Epidermal melanocyte (primary cell): ENCODE measurements at regions not wholly inside any gene's neighbourhood (a gene's known extent, or its start where the extent isn't known, plus 50 kb on each side); places are given as distances from the start of the nearest gene placed in this dataset.
"Not testable (repeated sequence)": the region's sequence is repeated elsewhere in the genome, so short reads cannot be mapped to it uniquely, and the experiment has no call there.

ENCODE experiments used
- DNase-seq: peaks from one replicate; pipeline ENCODE4 v3.0.0; 2011; ENCODE audit warnings: low spot score; ENCODE audit not compliant: insufficient read length

DNA sequence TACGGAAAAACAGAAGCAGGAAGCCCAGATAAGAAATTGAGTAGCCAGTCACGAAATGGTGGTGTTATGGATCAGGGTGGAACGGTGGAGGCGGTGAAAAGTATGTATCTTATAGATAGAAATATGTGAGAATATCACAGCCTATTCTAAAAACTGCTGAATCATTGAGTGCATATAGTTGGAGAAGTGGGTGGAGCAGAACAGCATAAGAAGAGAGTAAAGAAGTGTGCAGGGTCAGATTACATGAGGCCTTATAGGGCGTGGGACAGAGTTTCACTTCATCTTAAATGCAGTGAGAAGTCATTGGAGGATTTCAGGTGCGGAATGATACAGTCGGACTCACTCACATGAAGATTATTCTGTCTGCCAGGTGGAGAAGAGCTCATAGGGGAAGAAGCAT, 293.1 kb downstream of the TRIML1 start:
- DNase-seq: no peak

- no peak for DNase-seq
Measured at GRCh38 chr4:188433741-188434315, 294.6 kb downstream of the TRIML1 start.

GRCh38 chr4:188434643-188435042, 295.4 kb downstream of the TRIML1 start:
- no peak for DNase-seq

DNA sequence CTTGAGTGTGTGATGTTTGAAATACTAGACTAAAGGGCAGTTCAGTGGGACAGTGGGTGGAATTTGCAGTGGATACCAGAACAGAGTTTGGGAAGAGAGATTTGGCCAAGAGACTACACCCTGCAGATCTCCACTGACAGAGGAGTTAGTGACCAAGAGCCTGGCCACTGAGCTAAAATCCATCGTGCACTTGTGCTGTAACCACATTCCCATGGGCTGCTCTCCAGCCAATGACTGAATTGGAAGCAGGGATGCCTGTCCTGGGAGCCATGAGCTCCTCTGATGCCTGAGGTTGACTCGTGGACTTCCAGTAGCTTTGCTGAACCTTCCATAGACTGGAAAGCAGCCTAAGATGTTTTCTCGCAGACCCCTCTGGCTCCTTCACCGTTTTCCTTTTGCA, 296.1 kb downstream of the TRIML1 start:
- no peak for DNase-seq

- no peak for DNase-seq
Measured at GRCh38 chr4:188437535-188437934, 298.3 kb downstream of the TRIML1 start.

DNA sequence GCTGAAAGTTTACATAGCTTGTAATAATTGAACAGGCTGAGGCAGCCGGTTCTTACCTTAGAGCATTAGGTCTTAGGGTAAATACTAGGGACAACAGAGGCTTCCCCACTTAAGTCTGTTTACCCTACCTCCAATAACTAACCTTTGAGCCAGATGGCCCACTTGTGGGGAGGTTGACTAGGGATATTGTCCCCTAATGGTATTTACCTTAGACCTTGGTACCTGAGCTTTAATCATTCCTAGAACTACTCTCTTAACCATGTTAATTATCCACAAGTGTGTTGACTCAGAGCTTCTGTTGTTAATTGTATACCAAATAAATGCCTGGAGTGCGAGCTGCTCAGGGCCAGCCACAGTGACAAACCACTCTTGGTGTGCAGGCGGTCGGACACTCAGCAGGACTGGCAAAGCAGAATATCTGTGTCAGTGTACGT, 299.2 kb downstream of the TRIML1 start:
- not testable (repeated sequence) for DNase-seq

DNA sequence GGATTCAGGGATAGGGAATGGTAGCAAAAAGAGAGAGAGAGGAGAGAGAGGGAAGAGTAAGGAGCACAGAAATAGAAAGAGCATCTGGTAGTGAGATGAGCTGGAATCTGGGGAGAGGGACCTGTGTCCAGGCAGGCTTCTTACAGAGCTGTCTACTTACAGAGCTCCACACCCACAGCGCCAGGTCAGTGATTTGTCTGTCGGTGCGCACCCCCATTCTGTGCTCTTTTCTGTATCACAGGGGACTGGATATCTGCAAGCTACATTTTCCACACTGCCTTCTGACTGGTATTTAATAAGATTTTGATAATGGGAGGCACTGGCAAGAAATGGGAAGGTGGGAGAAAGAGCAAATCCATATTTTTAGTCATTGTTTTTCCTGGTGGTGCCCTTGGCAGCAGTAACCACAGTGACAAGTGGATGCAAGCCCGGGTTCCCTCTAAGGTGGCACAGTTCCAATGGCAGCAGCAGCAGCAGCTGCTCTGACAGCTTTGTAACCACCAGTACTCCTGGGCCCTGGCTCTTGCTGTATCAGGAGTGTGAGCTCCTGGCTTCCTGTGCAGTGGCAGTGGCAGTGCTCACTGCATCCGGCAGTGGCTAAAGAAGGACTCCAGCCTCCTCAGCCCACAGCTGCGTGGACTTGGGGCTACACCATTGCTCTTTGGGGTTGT, 300.5 kb downstream of the TRIML1 start:
- no peak for DNase-seq

DNA sequence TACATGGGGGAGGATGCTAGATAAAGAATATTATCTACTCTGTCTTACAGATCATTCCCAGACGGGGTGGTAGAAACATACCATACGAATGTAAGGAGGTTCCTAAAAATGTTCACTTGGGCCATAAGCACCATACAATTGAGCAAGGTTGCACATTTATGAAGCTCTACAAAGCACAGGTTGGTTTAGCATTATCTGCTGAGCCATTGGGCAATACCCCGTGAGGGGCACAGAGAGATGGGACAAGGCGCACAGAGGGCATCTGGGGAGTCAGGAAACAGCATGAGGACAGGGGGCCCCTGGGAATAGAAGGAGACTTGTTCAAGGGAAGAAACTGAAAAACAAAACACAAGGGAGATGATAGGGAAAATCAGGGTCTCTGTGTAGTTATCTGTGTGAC, 305.3 kb downstream of the TRIML1 start:
- no peak for DNase-seq

DNA sequence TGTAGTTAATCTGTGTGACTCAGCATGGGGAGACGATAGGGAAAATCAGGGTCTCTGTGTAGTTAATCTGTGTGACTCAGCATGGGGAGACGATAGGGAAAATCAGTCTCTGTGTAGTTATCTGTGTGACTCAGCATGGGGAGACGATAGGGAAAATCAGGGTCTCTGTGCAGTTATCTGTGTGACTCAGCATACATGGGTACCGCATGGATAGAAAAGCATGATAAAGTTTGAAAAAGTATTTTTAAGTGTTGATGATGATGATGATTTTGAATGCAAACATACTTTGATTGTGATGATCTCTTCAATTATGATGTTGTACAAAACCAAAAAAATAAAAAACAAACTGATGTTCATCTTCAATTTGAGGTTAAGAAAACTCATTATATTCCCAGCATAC, 309.8 kb downstream of the TRIML1 start:
- not testable (repeated sequence) for DNase-seq

DNA sequence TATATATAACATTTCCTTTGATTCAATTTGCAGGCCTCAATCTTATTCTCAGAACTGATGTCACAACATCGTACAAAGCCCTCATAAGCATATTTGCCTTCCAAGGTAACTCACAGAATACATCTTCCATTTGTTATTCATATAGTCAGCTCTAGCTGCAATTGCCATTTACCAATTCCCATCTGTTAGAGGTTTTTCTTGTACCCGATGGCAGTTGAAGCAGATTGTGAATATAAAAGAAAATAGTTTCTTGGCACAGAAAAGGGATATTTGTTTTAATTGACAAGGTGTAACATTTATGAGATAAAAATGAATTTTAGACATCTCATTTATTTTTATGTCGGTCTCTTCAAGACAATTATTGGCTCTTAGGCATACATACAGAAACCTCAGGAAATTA, 311.3 kb downstream of the TRIML1 start:
- DNase-seq: no peak

- no peak for DNase-seq
Measured at GRCh38 chr4:188452097-188452496, 312.9 kb downstream of the TRIML1 start.

DNA sequence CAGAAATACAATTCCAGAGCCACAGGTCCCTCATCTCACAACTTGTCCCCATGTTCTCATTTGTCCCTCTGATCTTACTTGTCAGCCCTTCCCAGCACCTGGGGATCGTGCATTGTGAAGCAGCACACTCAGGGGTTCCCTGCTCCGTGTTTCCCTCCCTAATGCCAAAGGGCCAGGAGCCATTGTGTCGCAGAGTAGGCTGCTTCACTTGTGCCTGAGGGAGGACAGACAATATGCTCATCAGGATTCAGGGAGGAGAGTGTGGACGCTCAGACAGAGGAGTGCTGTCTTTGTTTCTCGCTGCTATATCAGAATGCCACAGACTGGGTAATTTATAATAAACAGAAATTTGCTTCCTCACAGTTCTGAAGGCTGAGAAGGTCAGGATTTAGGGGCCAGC, 315.3 kb downstream of the TRIML1 start:
- no peak for DNase-seq

DNA sequence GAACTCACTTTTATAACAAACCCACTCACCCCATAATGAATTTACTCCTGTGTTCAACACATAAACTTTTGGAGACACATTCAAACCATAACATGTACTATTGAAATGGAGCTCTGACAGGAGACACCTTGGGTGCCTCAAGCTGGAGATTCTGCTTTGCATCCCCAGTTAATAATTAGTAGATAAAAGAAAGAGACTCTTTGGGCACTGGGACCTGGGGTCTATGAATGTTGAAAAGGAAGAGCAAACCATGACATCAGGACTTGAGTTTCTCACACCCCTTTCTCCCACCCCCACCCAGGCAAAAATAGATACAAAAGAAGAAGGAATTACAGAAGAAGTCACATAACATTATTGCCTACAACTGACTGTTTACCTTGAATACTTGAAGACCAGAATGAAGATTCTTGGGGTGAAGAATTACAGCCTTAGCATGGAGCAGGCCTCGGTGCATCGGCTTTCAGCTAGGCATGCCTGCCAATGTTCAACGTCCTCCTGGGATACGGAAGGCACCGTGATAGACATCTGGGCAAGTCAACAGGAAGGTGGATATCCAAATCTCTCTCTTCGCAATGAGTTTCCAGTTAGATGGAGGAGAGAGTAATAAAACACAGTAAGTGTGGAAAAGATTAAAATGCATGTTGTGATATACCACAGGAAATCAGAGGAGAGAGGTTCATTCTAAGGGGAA, 316.0 kb downstream of the TRIML1 start:
- DNase-seq: no peak

- DNase-seq: no peak
Measured at GRCh38 chr4:188459381-188459780, 320.1 kb downstream of the TRIML1 start.

DNA sequence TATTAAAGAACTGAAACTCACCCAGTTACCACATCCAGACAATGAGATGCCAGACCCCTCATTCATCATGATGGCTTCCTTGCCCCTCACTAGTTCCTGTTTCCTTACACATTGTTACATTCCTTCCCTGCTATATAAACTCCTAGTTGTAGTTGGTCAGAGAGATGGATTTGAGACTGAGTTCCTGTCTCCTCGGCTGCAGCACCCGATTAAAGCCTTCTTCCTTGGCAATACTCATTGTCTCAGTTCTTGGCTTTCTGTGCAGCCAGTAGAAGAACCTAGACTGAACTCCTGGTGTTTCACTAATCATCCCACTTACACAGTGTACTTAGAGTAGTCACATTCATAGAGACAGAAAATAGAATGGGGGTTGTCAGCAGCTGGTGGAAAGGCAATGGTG, 324.7 kb downstream of the TRIML1 start:
- DNase-seq: no peak

GRCh38 chr4:188466001-188466400, 326.8 kb downstream of the TRIML1 start:
- DNase-seq: no peak

DNA sequence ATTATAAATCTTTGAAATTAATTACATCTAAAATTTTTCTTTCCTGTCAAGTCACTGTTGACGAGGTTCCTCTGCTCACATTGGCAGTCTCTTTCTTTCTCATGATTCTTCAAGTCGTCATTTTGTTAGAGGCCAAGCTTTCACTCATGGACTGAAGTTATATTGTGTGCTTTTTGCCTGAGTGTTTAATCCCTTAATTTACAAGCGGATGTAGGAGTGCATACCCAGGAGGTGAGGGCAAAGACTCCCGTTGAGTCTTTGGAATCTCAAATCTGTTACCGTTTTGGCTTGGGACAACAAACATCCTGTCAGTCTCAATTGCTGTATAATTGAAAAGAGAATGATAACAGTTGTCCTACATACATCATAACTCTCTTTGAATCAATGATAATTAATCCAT, 345.0 kb downstream of the TRIML1 start:
- DNase-seq: no peak

DNA sequence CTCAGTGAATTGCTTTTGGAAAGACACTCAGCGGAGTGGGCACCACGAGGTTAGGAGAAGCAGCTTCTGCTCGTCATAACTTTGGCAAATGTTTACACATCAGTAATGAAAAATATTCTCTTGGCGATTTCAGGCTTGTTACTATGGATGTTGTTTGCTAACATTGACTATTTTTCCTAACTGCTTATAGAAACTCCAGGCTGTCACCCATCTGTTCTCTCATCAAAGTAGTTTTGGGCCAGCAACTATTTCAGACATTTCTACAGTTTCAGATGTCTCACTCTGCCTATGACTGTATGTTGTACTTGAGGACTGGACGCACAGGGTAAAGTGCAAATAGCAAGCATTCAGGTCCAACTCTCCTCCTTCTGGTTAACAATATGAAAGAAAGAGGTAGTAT, 346.7 kb downstream of the TRIML1 start:
- DNase-seq: no peak

DNA sequence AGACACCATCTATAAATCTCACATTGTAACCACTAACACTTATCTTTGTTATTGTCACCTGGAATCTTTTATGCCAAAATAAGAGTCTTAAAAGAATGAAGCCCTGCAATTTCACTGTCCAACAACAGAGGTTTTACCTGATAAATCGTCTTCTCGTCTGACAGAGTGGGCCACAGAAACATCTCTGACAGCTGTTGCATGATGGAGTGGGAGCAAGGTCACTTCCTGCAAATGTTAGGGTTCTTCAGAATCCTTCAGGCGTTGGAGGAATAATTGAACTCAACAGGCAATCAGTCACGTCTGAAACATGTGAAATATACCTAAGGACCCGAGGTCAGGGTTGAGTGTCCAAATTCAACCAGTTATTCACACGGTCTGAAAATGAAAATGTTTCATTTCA, 353.6 kb downstream of the TRIML1 start:
- DNase-seq: no peak

DNA sequence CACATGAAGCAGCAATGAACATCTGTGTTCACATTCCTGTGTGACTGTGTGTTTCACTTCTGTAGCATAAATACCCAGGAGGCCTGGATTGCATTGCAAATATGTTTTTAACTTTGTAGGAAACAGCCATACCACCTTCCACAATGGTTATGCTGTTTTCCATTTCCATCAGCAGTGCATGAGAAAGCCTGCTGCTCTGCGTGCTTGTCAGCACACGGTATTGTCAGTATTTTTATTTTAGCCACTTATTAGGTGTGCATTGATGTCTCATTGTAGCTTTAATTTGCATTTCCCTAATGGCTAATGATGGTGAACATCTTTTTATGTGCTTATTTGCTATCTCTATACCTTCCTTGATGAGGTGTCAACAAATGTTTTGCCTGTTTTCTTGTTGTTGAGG, 355.9 kb downstream of the TRIML1 start:
- no peak for DNase-seq

DNA sequence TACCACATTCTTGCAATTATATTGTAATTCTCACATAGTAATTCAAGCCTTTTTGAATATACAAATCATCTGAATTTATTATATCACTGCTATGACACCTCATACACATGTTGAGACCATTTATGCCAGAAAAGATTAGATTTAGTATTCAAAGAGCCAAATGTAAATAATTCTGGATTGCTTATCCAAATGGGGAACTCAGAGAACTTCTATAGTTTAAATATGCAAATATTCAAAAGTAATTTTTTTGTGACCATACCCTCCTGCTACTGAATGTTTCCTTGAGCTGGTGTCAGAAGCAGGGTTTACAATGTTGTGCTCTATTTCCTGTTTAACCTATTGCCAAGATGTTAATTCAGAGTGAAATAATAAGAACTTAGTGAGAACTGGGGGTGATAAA, 372.2 kb downstream of the TRIML1 start:
- no peak for DNase-seq

- DNase-seq: no peak
Measured at GRCh38 chr4:188532751-188533150, 393.5 kb downstream of the TRIML1 start.

GRCh38 chr4:188534297-188534696, 395.1 kb downstream of the TRIML1 start:
- no peak for DNase-seq
